ENCODE measurements at regions not wholly inside any gene's neighbourhood (a gene's known extent, or its start where the extent isn't known, plus 50 kb on each side); places are given as distances from the start of the nearest gene placed in this dataset.
"Not testable (repeated sequence)": the region's sequence is repeated elsewhere in the genome, so short reads cannot be mapped to it uniquely, and the experiment has no call there.

DNA sequence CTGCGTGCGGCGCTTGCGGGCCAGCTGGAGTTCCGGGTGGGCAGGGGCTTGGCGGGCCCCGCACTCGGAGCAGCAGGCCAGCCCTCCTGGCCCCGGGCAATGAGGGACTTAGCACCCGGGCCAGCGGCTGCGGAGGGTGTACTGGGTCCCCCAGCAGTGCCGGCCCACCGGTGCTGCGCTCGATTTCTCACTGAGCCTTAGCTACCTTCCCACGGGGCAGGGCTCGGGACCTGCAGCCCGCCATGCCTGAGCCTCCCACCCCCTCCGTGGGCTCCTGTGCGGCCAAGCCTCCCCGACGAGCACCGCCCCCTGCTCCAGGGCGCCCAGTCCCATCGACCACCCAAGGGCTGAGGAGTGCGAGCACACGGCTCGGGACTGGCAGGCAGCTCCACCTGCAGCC, 916.9 kb downstream of the C4orf33 start:
- not testable (repeated sequence) for H3K36me3 ChIP-seq (ENCODE audit: control insufficient read depth in 1 of 2, insufficient read depth in 2 of 2, low read length in 2 of 2); H3K4me3 ChIP-seq (ENCODE audit: low read depth in 1 of 2, low read length in 2 of 2); H3K9me3 ChIP-seq (ENCODE audit: control insufficient read depth in 1 of 2, low read length in 2 of 2); H3K4me1 ChIP-seq (ENCODE audit: control insufficient read depth in 1 of 2, insufficient read depth in 2 of 2, low read length in 2 of 2); H3K27ac ChIP-seq (ENCODE audit: low read length); H3K27me3 ChIP-seq (ENCODE audit: low read depth, low read length)

DNA sequence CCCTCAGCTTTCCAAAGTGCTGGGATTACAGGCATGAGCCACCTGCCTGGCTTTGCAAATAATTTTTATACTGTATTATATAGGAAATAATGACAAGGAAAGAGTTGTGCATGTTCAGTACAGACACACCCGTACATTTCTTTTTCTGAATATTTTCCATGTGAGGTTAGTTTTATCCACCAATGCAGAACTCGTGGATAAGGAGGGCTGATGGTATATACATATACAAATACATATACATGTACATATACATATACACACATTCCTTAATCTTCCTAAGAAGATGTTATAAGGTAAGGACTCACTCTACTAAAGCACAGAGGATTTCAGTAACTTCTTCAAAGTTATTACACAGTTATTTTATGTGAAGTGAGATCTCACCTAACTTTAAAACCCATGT, 925.8 kb downstream of the C4orf33 start:
- H3K9me3 ChIP-seq (ENCODE audit: control insufficient read depth in 1 of 2, low read length in 2 of 2) = no peaks in the 10 kb centered on the region
- H3K27me3 ChIP-seq (ENCODE audit: low read depth, low read length) = no peaks in the 10 kb centered on the region
- H3K4me1 ChIP-seq (ENCODE audit: control insufficient read depth in 1 of 2, insufficient read depth in 2 of 2, low read length in 2 of 2) = no peaks in the 10 kb centered on the region
- H3K36me3 ChIP-seq (ENCODE audit: control insufficient read depth in 1 of 2, insufficient read depth in 2 of 2, low read length in 2 of 2) = no peaks in the 10 kb centered on the region
- no peak overlapping the region for H3K4me3 ChIP-seq (ENCODE audit: low read depth in 1 of 2, low read length in 2 of 2)
- no peak overlapping the region for H3K27ac ChIP-seq (ENCODE audit: low read length)

DNA sequence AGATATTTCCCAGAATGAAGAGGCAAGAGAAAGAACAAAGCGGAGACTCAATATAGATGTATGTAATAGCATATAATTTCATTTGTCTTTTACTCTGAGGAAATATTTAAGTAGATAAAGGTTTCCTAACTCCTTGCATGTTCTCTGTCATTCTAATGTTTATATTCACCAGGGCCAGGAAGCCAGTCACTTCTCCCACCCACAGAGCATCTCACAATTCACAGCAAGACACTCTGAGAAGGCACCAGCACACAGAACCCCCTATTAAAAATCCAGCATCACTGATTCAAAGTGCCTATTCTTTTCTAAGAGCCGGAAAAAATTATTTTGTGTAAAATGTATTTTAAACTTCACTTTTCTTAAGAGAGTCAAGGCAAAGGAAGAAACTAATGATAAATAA, 927.1 kb downstream of the C4orf33 start:
- H3K27ac ChIP-seq (ENCODE audit: low read length) = no peak overlapping the region
- H3K36me3 ChIP-seq (ENCODE audit: control insufficient read depth in 1 of 2, insufficient read depth in 2 of 2, low read length in 2 of 2) = no peaks in the 10 kb centered on the region
- H3K4me1 ChIP-seq (ENCODE audit: control insufficient read depth in 1 of 2, insufficient read depth in 2 of 2, low read length in 2 of 2) = no peaks in the 10 kb centered on the region
- H3K4me3 ChIP-seq (ENCODE audit: low read depth in 1 of 2, low read length in 2 of 2) = no peak overlapping the region
- H3K9me3 ChIP-seq (ENCODE audit: control insufficient read depth in 1 of 2, low read length in 2 of 2) = no peaks in the 10 kb centered on the region
- H3K27me3 ChIP-seq (ENCODE audit: low read depth, low read length) = no peaks in the 10 kb centered on the region

DNA sequence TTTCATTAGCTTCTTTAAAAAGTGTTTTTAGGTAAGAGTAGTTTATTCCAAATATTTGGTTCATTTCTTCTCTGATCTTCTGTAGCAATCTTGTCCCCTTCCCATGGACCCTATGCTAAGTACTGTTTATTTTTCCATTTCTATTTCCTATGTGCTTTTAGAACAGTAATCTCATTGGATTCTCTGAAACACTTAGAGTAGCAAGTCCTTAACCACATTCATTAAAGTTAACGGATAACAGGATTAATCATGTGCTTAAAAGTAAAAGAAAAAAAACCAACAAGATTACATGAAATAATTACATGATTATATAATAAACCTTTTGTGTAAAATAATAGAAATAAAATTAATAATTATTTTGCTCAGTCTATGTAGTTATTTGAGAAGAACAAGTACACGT, 929.7 kb downstream of the C4orf33 start:
- no peak overlapping the region for H3K4me3 ChIP-seq (ENCODE audit: low read depth in 1 of 2, low read length in 2 of 2)
- no peaks in the 10 kb centered on the region for H3K27me3 ChIP-seq (ENCODE audit: low read depth, low read length)
- H3K27ac ChIP-seq (ENCODE audit: low read length) = no peak overlapping the region
- H3K36me3 ChIP-seq (ENCODE audit: control insufficient read depth in 1 of 2, insufficient read depth in 2 of 2, low read length in 2 of 2) = no peaks in the 10 kb centered on the region
- no peaks in the 10 kb centered on the region for H3K4me1 ChIP-seq (ENCODE audit: control insufficient read depth in 1 of 2, insufficient read depth in 2 of 2, low read length in 2 of 2)
- no peaks in the 10 kb centered on the region for H3K9me3 ChIP-seq (ENCODE audit: control insufficient read depth in 1 of 2, low read length in 2 of 2)

DNA sequence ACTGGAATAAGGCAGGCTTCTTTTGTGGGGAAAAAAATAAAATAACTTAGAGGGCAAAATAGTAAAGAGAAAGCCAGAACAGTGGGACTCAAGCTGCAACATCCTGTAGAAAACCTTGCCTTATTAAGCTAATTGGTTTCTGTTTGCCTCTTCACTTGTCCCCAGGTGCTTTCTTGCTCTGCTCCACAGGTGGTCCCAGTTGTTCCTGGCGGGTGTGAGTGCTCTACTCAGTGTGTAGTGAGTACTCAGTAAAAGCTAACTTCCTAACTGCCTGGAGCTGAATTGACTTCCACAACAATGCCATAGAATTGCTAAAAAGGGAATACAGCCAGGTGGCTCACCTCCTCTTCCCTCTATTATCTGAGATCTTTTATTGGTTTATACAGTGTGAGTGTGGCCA, 930.2 kb downstream of the C4orf33 start:
- H3K36me3 ChIP-seq (ENCODE audit: control insufficient read depth in 1 of 2, insufficient read depth in 2 of 2, low read length in 2 of 2) = no peaks in the 10 kb centered on the region
- H3K9me3 ChIP-seq (ENCODE audit: control insufficient read depth in 1 of 2, low read length in 2 of 2) = no peaks in the 10 kb centered on the region
- no peaks in the 10 kb centered on the region for H3K27me3 ChIP-seq (ENCODE audit: low read depth, low read length)
- H3K27ac ChIP-seq (ENCODE audit: low read length) = no peak overlapping the region
- no peak overlapping the region for H3K4me3 ChIP-seq (ENCODE audit: low read depth in 1 of 2, low read length in 2 of 2)
- H3K4me1 ChIP-seq (ENCODE audit: control insufficient read depth in 1 of 2, insufficient read depth in 2 of 2, low read length in 2 of 2) = no peaks in the 10 kb centered on the region

DNA sequence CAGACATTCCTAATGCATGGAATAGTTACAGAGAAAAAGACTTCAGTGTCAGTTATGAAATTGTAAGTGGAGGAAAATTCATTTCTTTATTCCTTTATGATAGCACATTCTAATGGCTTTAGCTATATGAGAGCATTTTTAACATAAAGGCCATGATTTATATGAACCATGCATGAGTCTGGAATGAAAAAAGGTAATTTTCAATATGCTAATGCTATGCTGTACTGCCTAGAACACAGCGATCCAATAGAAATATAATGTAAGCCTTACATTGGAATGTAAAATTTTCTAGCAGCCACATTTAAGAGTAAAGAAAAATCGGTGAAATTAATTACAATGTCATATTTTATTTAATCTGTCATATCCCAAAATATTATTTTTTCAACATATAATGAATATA, 932.0 kb downstream of the C4orf33 start:
- H3K4me1 ChIP-seq (ENCODE audit: control insufficient read depth in 1 of 2, insufficient read depth in 2 of 2, low read length in 2 of 2) = no peaks in the 10 kb centered on the region
- no peaks in the 10 kb centered on the region for H3K9me3 ChIP-seq (ENCODE audit: control insufficient read depth in 1 of 2, low read length in 2 of 2)
- H3K27ac ChIP-seq (ENCODE audit: low read length) = no peak overlapping the region
- no peaks in the 10 kb centered on the region for H3K27me3 ChIP-seq (ENCODE audit: low read depth, low read length)
- H3K4me3 ChIP-seq (ENCODE audit: low read depth in 1 of 2, low read length in 2 of 2) = no peak overlapping the region
- H3K36me3 ChIP-seq (ENCODE audit: control insufficient read depth in 1 of 2, insufficient read depth in 2 of 2, low read length in 2 of 2) = no peaks in the 10 kb centered on the region

DNA sequence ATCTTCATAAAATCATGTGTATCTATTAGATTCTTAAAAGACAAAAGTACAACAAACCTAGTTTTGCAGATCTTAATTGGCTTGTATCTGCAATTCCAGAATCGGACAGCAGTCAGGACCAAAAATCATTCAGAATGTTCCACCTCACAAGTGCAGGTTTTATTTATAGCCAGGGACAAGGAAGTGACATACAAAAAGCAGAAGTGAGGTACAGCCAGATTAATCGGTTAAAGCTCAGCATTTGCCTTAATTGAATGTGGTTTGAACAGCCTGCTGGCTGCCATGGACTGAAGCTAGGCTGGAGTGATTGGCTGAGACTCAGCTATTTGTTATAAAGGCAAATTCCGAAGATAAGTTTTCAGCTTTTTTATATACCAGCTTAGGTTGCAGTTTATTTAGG, 932.6 kb downstream of the C4orf33 start:
- Histone ChIP-seq H3K27ac (ENCODE audit: low read length) (no peak overlapping the region), H3K36me3 (ENCODE audit: control insufficient read depth in 1 of 2, insufficient read depth in 2 of 2, low read length in 2 of 2) (no peaks in the 10 kb centered on the region), H3K4me1 (ENCODE audit: control insufficient read depth in 1 of 2, insufficient read depth in 2 of 2, low read length in 2 of 2) (no peaks in the 10 kb centered on the region), H3K9me3 (ENCODE audit: control insufficient read depth in 1 of 2, low read length in 2 of 2) (no peaks in the 10 kb centered on the region), H3K27me3 (ENCODE audit: low read depth, low read length) (no peaks in the 10 kb centered on the region), H3K4me3 (ENCODE audit: low read depth in 1 of 2, low read length in 2 of 2) (no peak overlapping the region)

DNA sequence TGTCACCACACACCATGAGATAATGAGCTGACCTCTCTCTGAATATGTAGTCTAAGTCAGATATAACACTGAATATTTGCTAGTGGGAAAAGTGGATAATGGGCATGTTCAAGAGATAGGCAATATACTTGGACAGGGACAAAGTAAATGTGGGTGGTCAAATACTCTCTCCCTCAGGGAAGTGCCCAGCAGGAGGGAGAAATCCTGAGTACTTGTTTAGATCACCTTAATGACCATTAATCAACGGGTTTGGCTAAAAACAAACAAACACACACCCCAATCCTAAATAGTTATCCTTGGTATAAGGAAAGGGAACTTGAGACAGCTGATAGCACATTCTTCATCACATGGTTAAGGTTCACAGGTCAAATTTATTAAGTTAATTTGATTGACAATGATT, 933.5 kb downstream of the C4orf33 start:
- no peak overlapping the region for H3K27ac ChIP-seq (ENCODE audit: low read length)
- H3K36me3 ChIP-seq (ENCODE audit: control insufficient read depth in 1 of 2, insufficient read depth in 2 of 2, low read length in 2 of 2) = no peaks in the 10 kb centered on the region
- no peaks in the 10 kb centered on the region for H3K27me3 ChIP-seq (ENCODE audit: low read depth, low read length)
- H3K4me3 ChIP-seq (ENCODE audit: low read depth in 1 of 2, low read length in 2 of 2) = no peak overlapping the region
- no peaks in the 10 kb centered on the region for H3K9me3 ChIP-seq (ENCODE audit: control insufficient read depth in 1 of 2, low read length in 2 of 2)
- H3K4me1 ChIP-seq (ENCODE audit: control insufficient read depth in 1 of 2, insufficient read depth in 2 of 2, low read length in 2 of 2) = no peaks in the 10 kb centered on the region

DNA sequence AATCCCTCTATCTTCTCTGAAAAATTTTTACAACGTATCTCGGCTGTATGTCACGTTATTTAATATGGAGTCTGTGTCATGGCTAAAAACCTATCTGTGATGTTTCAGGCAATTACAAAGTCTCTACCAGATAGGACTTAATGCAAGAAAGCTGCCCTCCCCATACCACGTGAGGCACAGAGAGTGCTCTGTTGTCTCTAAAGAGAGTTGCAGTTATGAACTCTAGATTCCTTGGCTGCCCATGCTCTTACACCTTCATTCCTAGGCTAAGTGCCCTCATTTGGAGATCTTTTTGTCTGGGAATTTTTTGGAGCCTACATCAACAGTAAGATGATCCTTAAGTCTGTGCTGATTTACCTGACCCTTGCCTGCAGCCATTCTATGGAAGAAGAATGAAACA, 935.9 kb downstream of the C4orf33 start:
- no peak overlapping the region for H3K4me3 ChIP-seq (ENCODE audit: low read depth in 1 of 2, low read length in 2 of 2)
- no peaks in the 10 kb centered on the region for H3K27me3 ChIP-seq (ENCODE audit: low read depth, low read length)
- no peaks in the 10 kb centered on the region for H3K9me3 ChIP-seq (ENCODE audit: control insufficient read depth in 1 of 2, low read length in 2 of 2)
- no peaks in the 10 kb centered on the region for H3K4me1 ChIP-seq (ENCODE audit: control insufficient read depth in 1 of 2, insufficient read depth in 2 of 2, low read length in 2 of 2)
- H3K27ac ChIP-seq (ENCODE audit: low read length) = no peak overlapping the region
- no peaks in the 10 kb centered on the region for H3K36me3 ChIP-seq (ENCODE audit: control insufficient read depth in 1 of 2, insufficient read depth in 2 of 2, low read length in 2 of 2)

DNA sequence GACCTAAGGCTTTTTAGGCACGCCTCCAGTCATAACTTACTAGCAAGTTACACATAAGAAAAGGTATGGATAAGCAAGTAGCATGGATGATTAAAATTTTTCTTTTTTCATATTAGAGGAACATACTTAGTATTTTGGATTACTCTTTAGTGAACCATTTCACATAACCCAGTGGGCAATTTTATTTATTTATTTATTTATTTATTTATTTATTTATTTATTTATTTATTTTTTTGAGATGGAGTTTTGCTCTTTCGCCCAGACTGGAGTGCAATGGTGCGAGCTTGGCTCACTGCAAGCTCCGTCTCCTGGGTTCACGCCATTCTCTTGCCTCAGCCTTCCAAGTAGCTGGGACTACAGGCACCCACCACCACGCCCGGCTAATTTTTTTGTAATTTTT, 937.7 kb downstream of the C4orf33 start:
- not testable (repeated sequence) for H3K9me3 ChIP-seq (ENCODE audit: control insufficient read depth in 1 of 2, low read length in 2 of 2); H3K27ac ChIP-seq (ENCODE audit: low read length); H3K36me3 ChIP-seq (ENCODE audit: control insufficient read depth in 1 of 2, insufficient read depth in 2 of 2, low read length in 2 of 2); H3K27me3 ChIP-seq (ENCODE audit: low read depth, low read length); H3K4me3 ChIP-seq (ENCODE audit: low read depth in 1 of 2, low read length in 2 of 2); H3K4me1 ChIP-seq (ENCODE audit: control insufficient read depth in 1 of 2, insufficient read depth in 2 of 2, low read length in 2 of 2)

DNA sequence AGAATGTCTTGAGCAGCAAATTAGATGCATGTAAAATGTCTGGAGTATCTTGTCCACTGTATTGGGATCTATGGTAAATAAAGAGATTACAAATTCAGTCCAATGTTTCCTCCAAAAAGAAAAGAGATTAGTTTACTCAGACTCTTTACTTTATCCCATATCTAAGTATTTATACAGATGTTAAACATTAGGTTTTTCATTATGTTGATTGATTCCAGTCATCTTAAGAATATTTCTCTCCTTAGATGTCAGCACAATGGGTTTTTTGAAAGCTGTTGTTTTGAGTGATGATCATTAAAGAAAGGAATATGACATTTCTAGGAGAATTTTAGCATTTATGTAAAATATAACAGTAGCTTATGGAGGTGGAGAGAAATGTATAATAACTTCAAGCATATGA, 938.9 kb downstream of the C4orf33 start:
- Histone ChIP-seq H3K36me3 (ENCODE audit: control insufficient read depth in 1 of 2, insufficient read depth in 2 of 2, low read length in 2 of 2) (no peaks in the 10 kb centered on the region), H3K27ac (ENCODE audit: low read length) (no peak overlapping the region), H3K27me3 (ENCODE audit: low read depth, low read length) (no peaks in the 10 kb centered on the region), H3K4me3 (ENCODE audit: low read depth in 1 of 2, low read length in 2 of 2) (no peak overlapping the region), H3K4me1 (ENCODE audit: control insufficient read depth in 1 of 2, insufficient read depth in 2 of 2, low read length in 2 of 2) (no peaks in the 10 kb centered on the region), H3K9me3 (ENCODE audit: control insufficient read depth in 1 of 2, low read length in 2 of 2) (no peaks in the 10 kb centered on the region)

DNA sequence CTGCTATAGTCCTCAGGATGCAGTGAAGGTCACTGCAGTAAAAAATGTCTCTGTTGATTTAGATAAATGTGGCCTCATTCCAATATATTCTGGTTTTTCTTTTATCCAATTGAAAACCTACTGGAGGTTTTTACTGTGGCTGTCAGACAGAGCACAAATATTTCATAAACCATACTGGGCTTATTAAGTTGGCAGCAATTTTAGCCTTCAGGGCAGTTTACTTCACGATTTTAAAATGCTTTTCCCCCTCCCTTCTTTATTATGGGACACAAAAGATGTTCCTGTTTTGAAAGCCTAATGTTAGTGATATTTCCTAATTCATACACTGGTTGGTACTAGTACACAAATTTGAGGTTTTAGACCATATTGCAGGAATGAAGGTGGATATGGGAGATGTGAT, 939.4 kb downstream of the C4orf33 start:
- Histone ChIP-seq H3K9me3 (ENCODE audit: control insufficient read depth in 1 of 2, low read length in 2 of 2) (no peaks in the 10 kb centered on the region), H3K4me3 (ENCODE audit: low read depth in 1 of 2, low read length in 2 of 2) (no peak overlapping the region), H3K36me3 (ENCODE audit: control insufficient read depth in 1 of 2, insufficient read depth in 2 of 2, low read length in 2 of 2) (no peaks in the 10 kb centered on the region), H3K4me1 (ENCODE audit: control insufficient read depth in 1 of 2, insufficient read depth in 2 of 2, low read length in 2 of 2) (no peaks in the 10 kb centered on the region), H3K27ac (ENCODE audit: low read length) (no peak overlapping the region), H3K27me3 (ENCODE audit: low read depth, low read length) (no peaks in the 10 kb centered on the region)
